Thyroid gland (tissue), 4 donors: ENCODE measurements at regions not wholly inside any gene's neighbourhood (a gene's known extent, or its start where the extent isn't known, plus 50 kb on each side); places are given as distances from the start of the nearest gene placed in this dataset.

Source experiments
- CTCF ChIP-seq, 6 experiments: fragments of 200-600 bp in 3 of 6; fragments of 450-650 bp in 3 of 6; sonication (generic) in 3 of 6; IDR thresholded peaks; one replicate each; pipeline ENCODE4 v1.5.1; 2016 to 2019; ENCODE audit warnings: antibody characterized with exemption in 6 of 6, mild to moderate bottlenecking in 2 of 6, inconsistent platforms in 1 of 6, moderate library complexity in 1 of 6
- POLR2A ChIP-seq, 2 donors: fragments of 450-650 bp; IDR thresholded peaks; one replicate each; pipeline ENCODE4 v1.6.1; 2017; ENCODE audit warnings: antibody characterized with exemption in 2 of 2, mild to moderate bottlenecking in 2 of 2, moderate library complexity in 1 of 2

GRCh38 chr3:69438476-69438875, 52.6 kb upstream of the FRMD4B start:
- TF ChIP-seq CTCF (IDR thresholded peaks at IDR 0.05) (no peak), POLR2A (IDR thresholded peaks at IDR 0.05) (no peak)
